ENCODE measurements at regions not wholly inside any gene's neighbourhood (a gene's known extent, or its start where the extent isn't known, plus 50 kb on each side); places are given as distances from the start of the nearest gene placed in this dataset.

- H3K9me3 Mint-ChIP-seq (ENCODE audit: unreplicated experiment): peaks cover 5% of the 10 kb centered on the region
- Histone ChIP-seq H3K9ac (ENCODE audit: low read length) (no peak overlapping the region), H4K20me1 (ENCODE audit: insufficient read depth, low read length) (no peaks in the 10 kb centered on the region), H3K36me3 (ENCODE audit: insufficient read depth, low read length) (no peaks in the 10 kb centered on the region), H3K4me2 (ENCODE audit: low read length) (no peak overlapping the region), H3K79me2 (ENCODE audit: insufficient read depth, low read length) (no peaks in the 10 kb centered on the region), H3K27me3 (ENCODE audit: insufficient read depth, low read length) (no peaks in the 10 kb centered on the region), H2AFZ (ENCODE audit: low read depth, low read length) (no peak overlapping the region), H3K4me3 (ENCODE audit: insufficient read depth, low read depth, low read length) (no peak overlapping the region), H3K9me3 (ENCODE audit: insufficient read depth, low read depth, low read length) (no peaks in the 10 kb centered on the region), H3K27ac (ENCODE audit: low read depth, low read length) (no peak overlapping the region), H3K4me1 (ENCODE audit: insufficient read depth, low read length) (no peaks in the 10 kb centered on the region)
- no peaks in the 10 kb centered on the region for H3K27me3 Mint-ChIP-seq (ENCODE audit: low read depth, unreplicated experiment)
- H3K4me1 Mint-ChIP-seq (ENCODE audit: low read depth, unreplicated experiment): no peaks in the 10 kb centered on the region
- no peaks in the 10 kb centered on the region for H3K36me3 Mint-ChIP-seq (ENCODE audit: low read depth, unreplicated experiment)
- DNase-seq (ENCODE audit: low read depth) (no peak), FAIRE-seq (no peak)
- H3K27ac Mint-ChIP-seq (ENCODE audit: unreplicated experiment): no peak overlapping the region
- H3K4me3 Mint-ChIP-seq (ENCODE audit: unreplicated experiment): no peak overlapping the region
- TF ChIP-seq CTCF (IDR thresholded peaks at IDR 0.05; ENCODE audit: insufficient read depth, low read depth, low read length) (no peak), EZH2 (IDR thresholded peaks at IDR 0.05; ENCODE audit: insufficient read depth, low read length) (no peak)
These were observed 200.2 kb upstream of the SLITRK1 start for GRCh38 chr13:84082462-84082861.

- Histone ChIP-seq H3K79me2 (ENCODE audit: insufficient read depth, low read length) (no peaks in the 10 kb centered on the region), H3K4me1 (ENCODE audit: insufficient read depth, low read length) (no peaks in the 10 kb centered on the region), H3K4me3 (ENCODE audit: insufficient read depth, low read depth, low read length) (no peak overlapping the region), H3K36me3 (ENCODE audit: insufficient read depth, low read length) (no peaks in the 10 kb centered on the region), H2AFZ (ENCODE audit: low read depth, low read length) (no peak overlapping the region), H3K9me3 (ENCODE audit: insufficient read depth, low read depth, low read length) (no peaks in the 10 kb centered on the region), H3K27ac (ENCODE audit: low read depth, low read length) (no peak overlapping the region), H3K4me2 (ENCODE audit: low read length) (no peak overlapping the region), H3K27me3 (ENCODE audit: insufficient read depth, low read length) (no peaks in the 10 kb centered on the region), H3K9ac (ENCODE audit: low read length) (no peak overlapping the region), H4K20me1 (ENCODE audit: insufficient read depth, low read length) (no peaks in the 10 kb centered on the region)
- TF ChIP-seq CTCF (IDR thresholded peaks at IDR 0.05; ENCODE audit: insufficient read depth, low read depth, low read length): no peak
- Mint-ChIP-seq H3K4me3 (ENCODE audit: unreplicated experiment) (no peak overlapping the region), H3K36me3 (ENCODE audit: low read depth, unreplicated experiment) (no peaks in the 10 kb centered on the region), H3K4me1 (ENCODE audit: low read depth, unreplicated experiment) (no peaks in the 10 kb centered on the region), H3K27me3 (ENCODE audit: low read depth, unreplicated experiment) (no peaks in the 10 kb centered on the region), H3K9me3 (ENCODE audit: unreplicated experiment) (peaks cover 4% of the 10 kb centered on the region), H3K27ac (ENCODE audit: unreplicated experiment) (no peak overlapping the region)
- FAIRE-seq (no peak), DNase-seq (ENCODE audit: low read depth) (no peak)
These were observed 198.7 kb upstream of the SLITRK1 start for GRCh38 chr13:84080748-84081530.

GRCh38 chr13:84077271-84077670 lies 195.0 kb upstream of the SLITRK1 start:
- Histone ChIP-seq H2AFZ (ENCODE audit: low read depth, low read length) (no peak overlapping the region), H3K4me3 (ENCODE audit: insufficient read depth, low read depth, low read length) (no peak overlapping the region), H3K9me3 (ENCODE audit: insufficient read depth, low read depth, low read length) (no peaks in the 10 kb centered on the region), H3K27ac (ENCODE audit: low read depth, low read length) (no peak overlapping the region), H3K4me2 (ENCODE audit: low read length) (no peak overlapping the region), H3K9ac (ENCODE audit: low read length) (no peak overlapping the region), H3K27me3 (ENCODE audit: insufficient read depth, low read length) (no peaks in the 10 kb centered on the region), H3K79me2 (ENCODE audit: insufficient read depth, low read length) (no peaks in the 10 kb centered on the region), H3K4me1 (ENCODE audit: insufficient read depth, low read length) (no peaks in the 10 kb centered on the region), H4K20me1 (ENCODE audit: insufficient read depth, low read length) (no peaks in the 10 kb centered on the region), H3K36me3 (ENCODE audit: insufficient read depth, low read length) (no peaks in the 10 kb centered on the region)
- Mint-ChIP-seq H3K27me3 (ENCODE audit: low read depth, unreplicated experiment) (no peaks in the 10 kb centered on the region), H3K36me3 (ENCODE audit: low read depth, unreplicated experiment) (no peaks in the 10 kb centered on the region), H3K9me3 (ENCODE audit: unreplicated experiment) (no peaks in the 10 kb centered on the region), H3K4me3 (ENCODE audit: unreplicated experiment) (no peak overlapping the region), H3K27ac (ENCODE audit: unreplicated experiment) (no peak overlapping the region), H3K4me1 (ENCODE audit: low read depth, unreplicated experiment) (no peaks in the 10 kb centered on the region)
- TF ChIP-seq CTCF (IDR thresholded peaks at IDR 0.05; ENCODE audit: insufficient read depth, low read depth, low read length): no peak
- TF ChIP-seq EZH2 (IDR thresholded peaks at IDR 0.05; ENCODE audit: insufficient read depth, low read length): no peak
- DNase-seq (ENCODE audit: low read depth) (no peak), FAIRE-seq (no peak)

Measured in astrocyte (in vitro differentiated cells and primary cell).